ENCODE measurements at regions not wholly inside any gene's neighbourhood (a gene's known extent, or its start where the extent isn't known, plus 50 kb on each side); places are given as distances from the start of the nearest gene placed in this dataset.
A peak's percentile ranks its signal among the peaks of the same experiment; 100 is the strongest.
"Not testable (repeated sequence)": the region's sequence is repeated elsewhere in the genome, so short reads cannot be mapped to it uniquely, and the experiment has no call there.

DNA sequence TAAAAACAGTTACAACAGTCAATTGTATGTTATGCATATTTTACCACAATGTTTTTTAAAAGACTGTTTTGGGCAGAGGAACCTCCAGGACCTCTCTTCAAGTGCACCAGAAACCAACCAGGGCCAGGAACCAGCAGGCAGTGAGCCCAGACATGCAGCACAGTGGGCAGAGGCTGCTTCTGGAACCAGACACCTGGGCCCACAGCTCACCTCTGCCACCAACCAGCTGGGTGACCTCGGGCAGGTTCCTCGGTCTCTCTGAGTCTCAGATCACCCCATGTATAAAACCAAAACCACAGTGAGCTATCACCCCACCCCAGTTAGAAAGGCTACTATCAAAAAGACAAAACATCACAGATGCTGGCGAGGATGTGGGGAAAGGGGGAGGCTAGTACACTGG is 161.0 kb downstream of the C16orf95 start:
- intact Hi-C loops (cut with DNase I; ENCODE audit: low total_unique reads) = no loop called here
- no peaks in the 10 kb centered on the region for H3K36me3 ChIP-seq (ENCODE audit: low read depth, missing control alignments)
- no peak overlapping the region for H3K4me3 ChIP-seq
- no peak for DNase-seq
- no peak overlapping the region for H3K27ac ChIP-seq
- H3K9me3 ChIP-seq = no peaks in the 10 kb centered on the region
- WGBS, 2 donors = 94 to 100% methylated on average over 3 of the region's 3 CpGs
- no peaks in the 10 kb centered on the region for H3K27me3 ChIP-seq
- no peak for TF ChIP-seq POLR2A (IDR thresholded peaks at IDR 0.05)
- TF ChIP-seq, protein P1, sequence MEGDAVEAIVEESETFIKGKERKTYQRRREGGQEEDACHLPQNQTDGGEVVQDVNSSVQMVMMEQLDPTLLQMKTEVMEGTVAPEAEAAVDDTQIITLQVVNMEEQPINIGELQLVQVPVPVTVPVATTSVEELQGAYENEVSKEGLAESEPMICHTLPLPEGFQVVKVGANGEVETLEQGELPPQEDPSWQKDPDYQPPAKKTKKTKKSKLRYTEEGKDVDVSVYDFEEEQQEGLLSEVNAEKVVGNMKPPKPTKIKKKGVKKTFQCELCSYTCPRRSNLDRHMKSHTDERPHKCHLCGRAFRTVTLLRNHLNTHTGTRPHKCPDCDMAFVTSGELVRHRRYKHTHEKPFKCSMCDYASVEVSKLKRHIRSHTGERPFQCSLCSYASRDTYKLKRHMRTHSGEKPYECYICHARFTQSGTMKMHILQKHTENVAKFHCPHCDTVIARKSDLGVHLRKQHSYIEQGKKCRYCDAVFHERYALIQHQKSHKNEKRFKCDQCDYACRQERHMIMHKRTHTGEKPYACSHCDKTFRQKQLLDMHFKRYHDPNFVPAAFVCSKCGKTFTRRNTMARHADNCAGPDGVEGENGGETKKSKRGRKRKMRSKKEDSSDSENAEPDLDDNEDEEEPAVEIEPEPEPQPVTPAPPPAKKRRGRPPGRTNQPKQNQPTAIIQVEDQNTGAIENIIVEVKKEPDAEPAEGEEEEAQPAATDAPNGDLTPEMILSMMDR (IDR thresholded peaks at IDR 0.05) = no peak
- no peaks in the 10 kb centered on the region for H3K4me1 ChIP-seq

DNA sequence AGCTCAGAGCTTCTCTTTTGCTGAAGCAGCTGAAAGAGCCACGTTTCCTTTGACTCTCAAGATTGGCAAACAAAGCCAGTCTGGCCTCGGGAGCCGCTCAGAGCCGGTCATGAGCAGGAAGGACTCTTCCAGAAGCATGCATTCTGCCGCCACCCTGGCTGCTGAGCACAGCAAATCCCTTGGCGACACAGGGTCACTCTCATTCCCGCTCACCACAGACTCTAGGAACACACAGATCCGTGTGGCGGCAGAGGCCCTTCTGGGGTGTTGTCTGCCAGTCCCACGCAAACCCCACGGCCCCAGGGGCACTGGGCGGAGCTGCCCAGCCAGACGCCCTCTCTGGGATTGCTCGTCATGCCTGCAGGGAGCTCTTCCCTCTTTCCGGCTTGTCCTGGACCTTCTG is 157.0 kb downstream of the C16orf95 start:
- no peaks in the 10 kb centered on the region for H3K9me3 ChIP-seq
- H3K4me3 ChIP-seq = no peak overlapping the region
- H3K4me1 ChIP-seq = no peaks in the 10 kb centered on the region
- TF ChIP-seq, protein P1 (IDR thresholded peaks at IDR 0.05) = no peak
- TF ChIP-seq POLR2A (IDR thresholded peaks at IDR 0.05) = no peak
- peak; percentile 36 for DNase-seq
- intact Hi-C loops (cut with DNase I; ENCODE audit: low total_unique reads) = no loop called here
- H3K36me3 ChIP-seq (ENCODE audit: low read depth, missing control alignments) = no peaks in the 10 kb centered on the region
- whole genome bisulfite sequencing, 2 donors = 44 to 51% methylated on average over 7 to 15 of the region's 15 CpGs
- H3K27ac ChIP-seq = no peak overlapping the region
- no peaks in the 10 kb centered on the region for H3K27me3 ChIP-seq

DNA sequence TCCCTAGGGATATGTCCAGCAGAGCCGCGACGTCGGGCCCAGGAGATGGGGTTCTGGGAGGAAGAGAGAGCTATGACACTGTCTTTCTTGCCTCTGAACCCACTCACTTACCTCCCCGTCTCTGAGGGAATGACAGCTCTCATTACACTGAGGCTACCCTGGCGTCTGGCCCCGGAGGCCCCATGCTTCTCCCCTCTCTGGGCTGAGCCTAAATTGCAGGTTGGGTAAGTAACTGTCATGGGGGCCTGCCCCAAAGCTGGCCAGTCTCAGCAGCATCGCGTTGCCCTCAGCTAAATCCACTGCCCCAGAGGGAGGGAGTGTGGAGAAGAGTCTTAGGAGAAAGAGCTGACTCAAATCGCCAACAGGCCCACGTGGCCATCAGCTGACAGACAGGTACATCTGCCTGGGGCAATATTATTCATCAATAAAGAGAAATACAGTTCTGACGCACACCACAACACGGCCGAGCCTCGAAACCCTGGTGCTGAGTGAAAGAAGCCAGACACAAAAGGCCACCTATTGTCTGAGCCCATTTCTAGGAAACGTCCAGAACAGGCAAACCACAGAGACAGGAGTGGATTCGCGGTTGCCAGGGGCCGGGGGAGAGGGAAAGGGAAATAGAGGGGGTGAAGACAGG is 156.4 kb downstream of the C16orf95 start:
- Histone ChIP-seq H3K27ac (no peak overlapping the region), H3K27me3 (no peaks in the 10 kb centered on the region), H3K4me3 (no peak overlapping the region), H3K9me3 (no peaks in the 10 kb centered on the region), H3K4me1 (no peaks in the 10 kb centered on the region), H3K36me3 (ENCODE audit: low read depth, missing control alignments) (no peaks in the 10 kb centered on the region)
- DNase-seq = no peak
- TF ChIP-seq POLR2A (IDR thresholded peaks at IDR 0.05) = no peak
- TF ChIP-seq, protein P1 (IDR thresholded peaks at IDR 0.05) = no peak
- 68 to 79% methylated on average over 10 to 19 of the region's 19 CpGs for WGBS, 2 donors
- intact Hi-C loops (cut with DNase I; ENCODE audit: low total_unique reads) = no loop called here

DNA sequence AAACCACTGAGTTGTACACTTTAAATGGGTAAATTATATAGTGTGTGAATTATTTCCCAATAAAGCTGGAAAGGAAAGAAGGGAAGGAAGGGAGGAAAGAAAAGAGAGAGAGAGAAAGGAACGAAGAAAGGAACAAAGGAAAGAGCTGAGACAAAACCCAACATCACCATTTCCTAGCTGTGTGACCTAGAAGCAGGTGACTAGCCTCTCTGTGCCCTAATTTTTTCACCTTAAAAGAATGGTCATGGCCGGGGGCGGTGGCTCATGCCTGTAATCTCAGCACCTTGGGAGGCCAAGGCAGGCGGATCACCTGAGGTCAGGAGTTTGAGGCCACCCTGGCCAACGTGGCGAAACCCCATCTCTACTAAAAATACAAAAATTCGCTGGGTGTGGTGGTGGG is 155.8 kb downstream of the C16orf95 start:
- H3K4me3 ChIP-seq; H3K9me3 ChIP-seq; DNase-seq; H3K27ac ChIP-seq; H3K4me1 ChIP-seq; intact Hi-C loops (cut with DNase I; ENCODE audit: low total_unique reads); H3K36me3 ChIP-seq (ENCODE audit: low read depth, missing control alignments); H3K27me3 ChIP-seq: not testable (repeated sequence)
- WGBS, 2 donors = 92 to 97% methylated on average over 7 of the region's 7 CpGs

DNA sequence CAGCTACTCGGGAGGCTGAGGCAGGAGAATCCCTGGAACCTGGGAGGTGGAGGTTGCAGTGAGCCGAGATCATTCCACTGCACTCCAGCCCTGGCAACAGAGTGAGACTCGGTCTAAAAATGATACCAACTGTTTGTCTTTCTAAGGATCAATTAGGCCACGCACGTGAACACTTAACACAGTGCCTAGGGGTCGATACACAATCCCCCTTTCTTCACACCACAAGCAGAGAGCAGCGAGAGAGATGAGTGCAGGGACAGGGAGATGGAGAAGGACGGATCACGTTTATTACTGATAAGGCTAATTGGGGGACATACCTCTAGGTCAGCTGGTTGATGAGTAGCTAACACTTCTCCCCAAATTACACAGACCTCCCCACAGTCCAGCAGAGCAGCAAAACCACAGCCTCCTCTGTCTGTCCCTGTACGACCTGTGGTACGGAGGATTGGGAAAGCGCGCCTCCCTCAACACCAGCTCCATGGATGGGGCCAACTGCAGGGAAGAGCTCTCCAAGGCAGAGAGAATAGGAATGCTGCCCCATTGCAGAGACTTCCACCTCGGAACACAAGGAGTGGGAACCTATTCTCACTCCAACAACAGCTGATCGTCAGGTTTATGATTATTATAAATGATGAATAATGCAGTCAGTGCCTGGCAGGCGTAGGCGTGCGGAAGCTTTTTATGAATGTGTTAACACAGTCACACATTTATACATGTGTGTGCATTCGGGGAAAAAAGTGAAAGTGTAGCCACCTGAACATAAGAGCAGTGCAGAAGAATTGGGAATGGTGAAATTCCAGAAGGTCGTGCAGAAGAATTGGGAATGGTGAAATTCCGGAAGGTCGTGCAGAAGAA is 155.1 kb downstream of the C16orf95 start:
- TF ChIP-seq, protein P1 (IDR thresholded peaks at IDR 0.05) = no peak
- TF ChIP-seq POLR2A (IDR thresholded peaks at IDR 0.05) = no peak

DNA sequence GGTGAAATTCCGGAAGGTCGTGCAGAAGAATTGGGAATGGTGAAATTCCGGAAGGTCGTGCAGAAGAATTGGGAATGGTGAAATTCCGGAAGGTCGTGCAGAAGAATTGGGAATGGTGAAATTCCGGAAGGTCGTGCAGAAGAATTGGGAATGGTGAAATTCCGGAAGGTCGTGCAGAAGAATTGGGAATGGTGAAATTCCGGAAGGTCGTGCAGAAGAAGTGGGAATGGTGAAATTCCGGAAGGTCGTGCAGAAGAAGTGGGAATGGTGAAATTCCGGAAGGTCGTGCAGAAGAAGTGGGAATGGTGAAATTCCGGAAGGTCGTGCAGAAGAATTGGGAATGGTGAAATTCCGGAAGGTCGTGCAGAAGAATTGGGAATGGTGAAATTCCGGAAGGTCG is 154.4 kb downstream of the C16orf95 start:
- intact Hi-C loops (cut with DNase I; ENCODE audit: low total_unique reads); H3K4me3 ChIP-seq; H3K27ac ChIP-seq; DNase-seq; H3K36me3 ChIP-seq (ENCODE audit: low read depth, missing control alignments); H3K9me3 ChIP-seq; H3K4me1 ChIP-seq; H3K27me3 ChIP-seq: not testable (repeated sequence)
- WGBS, 2 donors = 96 to 97% methylated on average over 5 to 16 of the region's 22 CpGs

More for the DNA sequence above, 155.1 kb downstream of the C16orf95 start:
- 87 to 90% methylated on average over 22 of the region's 22 CpGs for WGBS, 2 donors
- Histone ChIP-seq H3K27me3 (no peaks in the 10 kb centered on the region), H3K36me3 (ENCODE audit: low read depth, missing control alignments) (no peaks in the 10 kb centered on the region), H3K4me1 (peaks cover 5% of the 10 kb centered on the region), H3K27ac (no peak overlapping the region), H3K9me3 (no peaks in the 10 kb centered on the region), H3K4me3 (no peak overlapping the region)
- DNase-seq = no peak
- intact Hi-C loops (cut with DNase I; ENCODE audit: low total_unique reads) = no loop called here
